K562 (cell line): ENCODE measurements at regions not wholly inside any gene's neighbourhood (a gene's known extent, or its start where the extent isn't known, plus 50 kb on each side); places are given as distances from the start of the nearest gene placed in this dataset.

Source experiments
- ARID4B ChIP-seq: sonication (generic); formaldehyde crosslinking; IDR thresholded peaks from 2 replicates; pipeline ENCODE4 v1.8.0; 2022; ENCODE audit warnings: mild to moderate bottlenecking, missing genetic modification reagents
- CCNT2 ChIP-seq: IDR thresholded peaks from 2 replicates; pipeline ENCODE4 v1.6.1; 2011; ENCODE audit warnings: borderline replicate concordance, low read depth, mild to moderate bottlenecking, moderate library complexity, mixed read lengths, low read length; ENCODE audit not compliant: insufficient read length; ENCODE audit errors: extremely low read depth
- E2F4 ChIP-seq: sonication (generic); formaldehyde crosslinking; IDR thresholded peaks from 2 replicates; pipeline ENCODE4 v1.8.0; 2022; ENCODE audit warnings: mild to moderate bottlenecking, low read depth, missing genetic modification reagents
- ELF1 ChIP-seq: fragments of 200-800 bp; sonication (Bioruptor generic); IDR thresholded peaks from 2 replicates; pipeline ENCODE4 v1.6.1; 2016; ENCODE audit warnings: missing genetic modification characterization, missing compliant biosample characterization
- GATA2 ChIP-seq: sonication (generic); formaldehyde crosslinking; IDR thresholded peaks from 2 replicates; pipeline ENCODE4 v1.4.0; 2020; ENCODE audit warnings: mild to moderate bottlenecking, missing genetic modification reagents
- GTF2A2 ChIP-seq: IDR thresholded peaks from 2 replicates; pipeline ENCODE4 v1.6.1; 2016; ENCODE audit warnings: mild to moderate bottlenecking, missing genetic modification characterization, missing compliant biosample characterization
- JUNB ChIP-seq: fragments of 450-650 bp; formaldehyde crosslinking; conservative IDR thresholded peaks from 2 replicates; pipeline ENCODE4 v1.4.0; 2020; ENCODE audit warnings: mild to moderate bottlenecking
- RAD21 ChIP-seq, 2 experiments: fragments of 250-450 bp in 1 of 2; fragments of 450-650 bp in 1 of 2; sonication (Bioruptor Pico) in 1 of 2; formaldehyde crosslinking in 1 of 2; IDR thresholded peaks in 1 of 2; conservative IDR thresholded peaks in 1 of 2; 2 replicates each; pipeline versions ENCODE4 v1.4.0 to v1.8.0; 2020 to 2022; ENCODE audit warnings: mild to moderate bottlenecking in 2 of 2, moderate library complexity in 1 of 2
- SRSF7 ChIP-seq: fragments of 200-400 bp; formaldehyde crosslinking; optimal IDR thresholded peaks from 2 replicates; pipeline ENCODE3; 2017; ENCODE audit warnings: mild to moderate bottlenecking, low read depth, low read length
- TFAM ChIP-seq: fragments of 250-450 bp; sonication (Bioruptor Pico); conservative IDR thresholded peaks from 2 replicates; pipeline ENCODE4 v1.5.0; 2021; ENCODE audit warnings: mild to moderate bottlenecking, moderate library complexity
- THRA ChIP-seq: fragments of 450-650 bp; IDR thresholded peaks from 2 replicates; pipeline ENCODE4 v1.6.1; 2017; ENCODE audit warnings: mild to moderate bottlenecking, moderate library complexity
- TRIM24 ChIP-seq, 2 experiments: fragments of 450-650 bp; IDR thresholded peaks; 2 replicates each; pipeline ENCODE4 v1.6.1; 2016
- ZBTB33 ChIP-seq: sonication (generic); formaldehyde crosslinking; IDR thresholded peaks from 2 replicates; pipeline ENCODE4 v1.8.1; 2023; ENCODE audit warnings: mild to moderate bottlenecking, missing genetic modification reagents
- ZHX1 ChIP-seq: fragments of 150-350 bp; conservative IDR thresholded peaks from 2 replicates; pipeline ENCODE4 v1.6.1; 2014; ENCODE audit warnings: low read length

GRCh38 chr6:15904651-15905376, 224.1 kb upstream of the MYLIP start (continued):
- TF ChIP-seq ZHX1 (no peak), SRSF7 (no peak), GTF2A2 (peak; percentile 97), ZBTB33 (CRISPR knock-in tag) (no peak), TRIM24 (IDR thresholded peaks at IDR 0.05) (no peak), TFAM (no peak), THRA (no peak), GATA2 (CRISPR knock-in tag) (0 out of 2 replicates have a peak, but pooled peaks have one; percentile 19), CCNT2 (no peak), E2F4 (CRISPR knock-in tag) (no peak), RAD21 (CRISPR knock-in tag; conservative IDR thresholded peaks at IDR 0.05 in 1 of 2, IDR thresholded peaks at IDR 0.05 in 1 of 2) (peak in 1 of 2 experiments; percentile 42; a peak in 2 of 4 replicates), ARID4B (CRISPR knock-in tag) (no peak), JUNB (CRISPR knock-in tag) (0 out of 2 replicates have a peak, but pooled peaks have one; percentile 30), ELF1 (tag) (peak; percentile 19; the same call in 1 of the 2 replicates)
